HG03159 (cell line): ENCODE measurements at regions not wholly inside any gene's neighbourhood (a gene's known extent, or its start where the extent isn't known, plus 50 kb on each side); places are given as distances from the start of the nearest gene placed in this dataset.

ENCODE experiments used
- ATAC-seq: cut with Tn5 transposase; IDR thresholded peaks from one replicate; pipeline ENCODE4 v1.9.1; 2021; ENCODE audit warnings: mild to moderate bottlenecking, moderate library complexity; ENCODE audit not compliant: unreplicated experiment

- no peak for ATAC-seq
Observed at GRCh38 chr22:48530666-48531065, 1297.0 kb downstream of the BRD1 start.

GRCh38 chr22:48528221-48528915 is 1299.3 kb downstream of the BRD1 start:
- ATAC-seq: no peak

GRCh38 chr22:48523761-48524160 is 1303.9 kb downstream of the BRD1 start:
- no peak for ATAC-seq

- ATAC-seq: no peak
Observed at GRCh38 chr22:48523091-48523490, 1304.6 kb downstream of the BRD1 start.

GRCh38 chr22:48522271-48522670 is 1305.4 kb downstream of the BRD1 start:
- no peak for ATAC-seq

- ATAC-seq: no peak
Observed at GRCh38 chr22:48520884-48521588, 1306.6 kb downstream of the BRD1 start.

- no peak for ATAC-seq
Observed at GRCh38 chr22:48520207-48520606, 1307.5 kb downstream of the BRD1 start.

GRCh38 chr22:48517039-48518030 is 1310.3 kb downstream of the BRD1 start:
- no peak for ATAC-seq

- no peak for ATAC-seq
Observed at GRCh38 chr22:48516571-48516970, 1311.1 kb downstream of the BRD1 start.

- ATAC-seq: no peak
Observed at GRCh38 chr22:48515571-48516200, 1312.0 kb downstream of the BRD1 start.

GRCh38 chr22:48513929-48514328 is 1313.7 kb downstream of the BRD1 start:
- no peak for ATAC-seq

- ATAC-seq: no peak
Observed at GRCh38 chr22:48513446-48513845, 1314.2 kb downstream of the BRD1 start.

GRCh38 chr22:48511781-48512327 is 1315.8 kb downstream of the BRD1 start:
- no peak for ATAC-seq

- ATAC-seq: no peak
Observed at GRCh38 chr22:48511211-48511610, 1316.5 kb downstream of the BRD1 start.

- ATAC-seq: no peak
Observed at GRCh38 chr22:48510599-48510998, 1317.1 kb downstream of the BRD1 start.

- no peak for ATAC-seq
Observed at GRCh38 chr22:48507595-48508350, 1319.9 kb downstream of the BRD1 start.

GRCh38 chr22:48507171-48507570 is 1320.5 kb downstream of the BRD1 start:
- no peak for ATAC-seq

GRCh38 chr22:48506506-48507145 is 1321.0 kb downstream of the BRD1 start:
- no peak for ATAC-seq

- no peak for ATAC-seq
Observed at GRCh38 chr22:48505891-48506290, 1321.8 kb downstream of the BRD1 start.
